SK-N-SH (cell line): ENCODE measurements at regions not wholly inside any gene's neighbourhood (a gene's known extent, or its start where the extent isn't known, plus 50 kb on each side); places are given as distances from the start of the nearest gene placed in this dataset.

ENCODE experiments used
- CTCF ChIA-PET: fragments of 300-600, 350-600 bp; formaldehyde crosslinking; extraction: SDS; loops from one replicate; lab custom pipeline; 2021; lab: Yijun Ruan, JAX
- POLR2A ChIA-PET: fragments of 350-600 bp; sonication (Branson Sonifier 250); formaldehyde crosslinking; extraction: SDS; loops from one replicate; lab custom pipeline; 2020; ENCODE audit warnings: antibody characterized with exemption, inconsistent platforms; lab: Yijun Ruan, JAX
- DNase-seq: peaks from one replicate; pipeline ENCODE4 v3.0.0; 2012
- H2AFZ ChIP-seq: fragments of 200-600 bp; sonication (generic); 2 replicates; pipeline ENCODE4 v1.8.1; 2016; ENCODE audit warnings: antibody characterized with exemption, mild to moderate bottlenecking, low read depth
- H3F3A ChIP-seq: fragments of 200-600 bp; sonication (generic); replicated peaks from 2 replicates; pipeline ENCODE3; 2016; ENCODE audit warnings: antibody characterized with exemption, mild to moderate bottlenecking; ENCODE audit not compliant: insufficient read depth
- H3K27ac ChIP-seq, 2 experiments: fragments of 200-500 bp in 1 of 2; fragments of 200-600 bp in 1 of 2; sonication (Bioruptor generic) in 1 of 2; sonication (generic), shearing (Covaris generic) in 1 of 2; 2 replicates each; pipeline versions ENCODE4 v1.5.1 to v1.6.1; 2014 to 2016; ENCODE audit warnings: low read depth in 2 of 2, inconsistent platforms in 1 of 2, low read length in 1 of 2, mild to moderate bottlenecking in 1 of 2, mixed read lengths in 1 of 2
- H3K27me3 ChIP-seq: fragments of 200-600 bp; sonication (generic), shearing (Covaris generic); 2 replicates; pipeline ENCODE4 v1.6.1; 2016; ENCODE audit warnings: mixed run types; ENCODE audit not compliant: insufficient read depth
- H3K36me3 ChIP-seq, 2 experiments: fragments of 200-500 bp in 1 of 2; fragments of 200-600 bp in 1 of 2; sonication (Bioruptor generic) in 1 of 2; sonication (generic) in 1 of 2; replicated peaks in 1 of 2; 2 replicates each; pipeline versions ENCODE3 to v1.5.1; 2014 to 2016; ENCODE audit warnings: low read length in 1 of 2, mild to moderate bottlenecking in 1 of 2; ENCODE audit not compliant: insufficient read depth in 2 of 2, control insufficient read depth in 1 of 2
- H3K4me1 ChIP-seq, 2 experiments: fragments of 200-500 bp in 1 of 2; fragments of 200-600 bp in 1 of 2; sonication (Bioruptor generic) in 1 of 2; sonication (generic), shearing (Covaris generic) in 1 of 2; 2 replicates each; pipeline versions ENCODE4 v1.5.1 to v1.6.1; 2014 to 2016; ENCODE audit warnings: low read depth in 1 of 2, low read length in 1 of 2, mixed run types in 1 of 2; ENCODE audit not compliant: insufficient read depth in 2 of 2, control insufficient read depth in 1 of 2
- H3K4me2 ChIP-seq: fragments of 200-600 bp; sonication (generic), shearing (Covaris generic); 2 replicates; pipeline ENCODE4 v1.6.1; 2017; ENCODE audit warnings: mixed run types
- H3K4me3 ChIP-seq, 2 experiments: fragments of 200-500 bp in 1 of 2; fragments of 200-600 bp in 1 of 2; sonication (Bioruptor generic) in 1 of 2; sonication (generic), shearing (Covaris generic) in 1 of 2; 2 replicates each; pipeline versions ENCODE4 v1.5.1 to v1.8.1; 2014 to 2016; ENCODE audit warnings: low read depth in 2 of 2, inconsistent platforms in 1 of 2, low read length in 1 of 2, mild to moderate bottlenecking in 1 of 2, mixed read lengths in 1 of 2, moderate library complexity in 1 of 2
- H3K79me2 ChIP-seq: fragments of 200-600 bp; sonication (generic); 2 replicates; pipeline ENCODE4 v1.8.1; 2017; ENCODE audit warnings: mild to moderate bottlenecking; ENCODE audit not compliant: insufficient read depth
- H3K9ac ChIP-seq: fragments of 200-600 bp; sonication (generic); 2 replicates; pipeline ENCODE4 v1.6.1; 2017; ENCODE audit warnings: mixed run types
- H3K9me2 ChIP-seq: fragments of 200-600 bp; sonication (generic); 2 replicates; pipeline ENCODE4 v1.6.1; 2017; ENCODE audit warnings: mixed run types
- H3K9me3 ChIP-seq: fragments of 200-600 bp; sonication (generic); 2 replicates; pipeline ENCODE4 v1.6.1; 2017; ENCODE audit warnings: mixed run types, mild to moderate bottlenecking, moderate library complexity
- H4K20me1 ChIP-seq: fragments of 200-600 bp; sonication (generic); 2 replicates; pipeline ENCODE4 v1.6.1; 2017; ENCODE audit warnings: mild to moderate bottlenecking, mixed run types; ENCODE audit not compliant: insufficient read depth
- CTCF ChIP-seq: fragments of 200-600 bp; sonication (generic); IDR thresholded peaks from 2 replicates; pipeline ENCODE4 v1.6.1; 2017; ENCODE audit warnings: antibody characterized with exemption, mild to moderate bottlenecking, moderate library complexity
- EP300 ChIP-seq, 2 experiments: IDR thresholded peaks; 2 replicates each; pipeline versions ENCODE4 v1.4.0 to v1.6.1; 2012; ENCODE audit warnings: borderline replicate concordance in 1 of 2, low read depth in 1 of 2, low read length in 1 of 2
- EZH2phosphoT487 ChIP-seq: fragments of 200-600 bp; sonication (generic); IDR thresholded peaks from 2 replicates; pipeline ENCODE4 v1.6.1; 2017; ENCODE audit warnings: low read depth, mixed run types, mild to moderate bottlenecking, antibody characterized with exemption, moderate library complexity, borderline replicate concordance
- FOSL2 ChIP-seq: IDR thresholded peaks from 2 replicates; pipeline ENCODE4 v1.4.0; 2012; ENCODE audit warnings: low read depth, mild to moderate bottlenecking, moderate library complexity, borderline replicate concordance
- FOXJ3 ChIP-seq: sonication (generic); formaldehyde crosslinking; IDR thresholded peaks from 2 replicates; pipeline ENCODE4 v1.5.1; 2020; ENCODE audit warnings: mild to moderate bottlenecking, missing genetic modification reagents
- GABPA ChIP-seq: IDR thresholded peaks from 2 replicates; pipeline ENCODE4 v1.4.0; 2012; ENCODE audit warnings: low read depth, mild to moderate bottlenecking
- GATA2 ChIP-seq: sonication (generic); formaldehyde crosslinking; IDR thresholded peaks from 2 replicates; pipeline ENCODE4 v1.5.0; 2020; ENCODE audit warnings: mild to moderate bottlenecking, missing genetic modification reagents
- IRF3 ChIP-seq: fragments of 150-350 bp; IDR thresholded peaks from 2 replicates; pipeline ENCODE4 v1.6.1; 2016; ENCODE audit warnings: mild to moderate bottlenecking, low read depth, low read length
- JUND ChIP-seq: IDR thresholded peaks from 2 replicates; pipeline ENCODE4 v1.4.0; 2012
- MAX ChIP-seq: IDR thresholded peaks from 2 replicates; pipeline ENCODE4 v1.4.0; 2012; ENCODE audit warnings: low read depth
- NFIC ChIP-seq: IDR thresholded peaks from 2 replicates; pipeline ENCODE4 v1.4.0; 2012; ENCODE audit warnings: borderline replicate concordance
- NRF1 ChIP-seq: IDR thresholded peaks from 2 replicates; pipeline ENCODE4 v1.6.1; 2012; ENCODE audit warnings: low read depth, mild to moderate bottlenecking, low read length
- PBX3 ChIP-seq: IDR thresholded peaks from 2 replicates; pipeline ENCODE4; 2012
- RFX5 ChIP-seq: IDR thresholded peaks from 2 replicates; pipeline ENCODE4 v1.6.1; 2012; ENCODE audit warnings: mild to moderate bottlenecking, improper control_type of control experiment, low read length
- RXRA ChIP-seq: IDR thresholded peaks from 2 replicates; pipeline ENCODE4 v1.4.0; 2012; ENCODE audit warnings: low read depth, mild to moderate bottlenecking, borderline replicate concordance
- TEAD4 ChIP-seq: IDR thresholded peaks from 2 replicates; pipeline ENCODE4 v1.4.0; 2012; ENCODE audit warnings: mild to moderate bottlenecking, borderline replicate concordance; ENCODE audit not compliant: insufficient read depth
- USF2 ChIP-seq: fragments of 150-350 bp; IDR thresholded peaks from 2 replicates; pipeline ENCODE4 v1.6.1; 2017; ENCODE audit warnings: antibody characterized with exemption, low read length, low read depth, borderline replicate concordance
- ZBTB33 ChIP-seq: IDR thresholded peaks from 2 replicates; pipeline ENCODE4 v1.4.0; 2012; ENCODE audit warnings: low read depth, borderline replicate concordance
- whole genome bisulfite sequencing: methylation state at CpG from one replicate; pipeline ENCODE4 v1.1.6; 2017; ENCODE audit warnings: low lambda C conversion rate; 5-methylcytosine and 5-hydroxymethylcytosine counted together

- no peaks in the 10 kb centered on the region for H3F3A ChIP-seq
- 33% methylated on average over 13 of the region's 15 CpGs for WGBS
- ChIA-PET CTCF (no interaction called here), POLR2A (no interaction called here)
- no peaks in the 10 kb centered on the region for H3K4me1 ChIP-seq
- H3K27me3 ChIP-seq: no peaks in the 10 kb centered on the region
- no peak overlapping the region for H3K4me3 ChIP-seq
- H3K9me3 ChIP-seq: no peaks in the 10 kb centered on the region
- H3K27ac ChIP-seq: no peak overlapping the region
- no peaks in the 10 kb centered on the region for H3K36me3 ChIP-seq
- H3K79me2 ChIP-seq: no peaks in the 10 kb centered on the region
- H4K20me1 ChIP-seq: no peaks in the 10 kb centered on the region
- no peak overlapping the region for H3K9ac ChIP-seq
- no peak for DNase-seq
- H3K9me2 ChIP-seq: no peaks in the 10 kb centered on the region
- no peak overlapping the region for H3K4me2 ChIP-seq
- TF ChIP-seq GATA2 (no peak), FOSL2 (peak; percentile 6; the same call in 1 of the 2 replicates)
- H2AFZ ChIP-seq: no peak overlapping the region
Observed at GRCh38 chr22:47736186-47737034, 974.0 kb downstream of the TBC1D22A start.

GRCh38 chr22:47734511-47734910 is 972.1 kb downstream of the TBC1D22A start:
- 34% methylated on average over 2 of the region's 7 CpGs for whole genome bisulfite sequencing
- TF ChIP-seq EP300 (IDR thresholded peaks at IDR 0.05; ENCODE audit: borderline replicate concordance in 1 of 2, low read depth in 1 of 2, low read length in 1 of 2): no peak
- no peak for TF ChIP-seq TEAD4
- TF ChIP-seq RXRA: no peak
- no peak for TF ChIP-seq EZH2phosphoT487
- TF ChIP-seq RFX5: no peak
- TF ChIP-seq JUND: no peak
- TF ChIP-seq PBX3: no peak
- TF ChIP-seq FOSL2: no peak
- TF ChIP-seq NFIC: no peak
- no peak for TF ChIP-seq GABPA
- TF ChIP-seq USF2: no peak
- no peak for TF ChIP-seq MAX
- TF ChIP-seq NRF1: no peak
- no peak for TF ChIP-seq ZBTB33
- TF ChIP-seq CTCF: no peak
- TF ChIP-seq IRF3: no peak
- TF ChIP-seq GATA2: no peak
- no peak for TF ChIP-seq FOXJ3
- Histone ChIP-seq H3K4me3 (no peak overlapping the region), H3K27me3 (no peaks in the 10 kb centered on the region), H3K4me2 (no peak overlapping the region), H3K9ac (no peak overlapping the region), H3K9me3 (0 out of 2 replicates have a peak, but pooled peaks cover 10% of the 10 kb centered on the region), H3K4me1 (no peaks in the 10 kb centered on the region), H3K79me2 (no peaks in the 10 kb centered on the region), H3K27ac (no peak overlapping the region), H3K9me2 (no peaks in the 10 kb centered on the region), H3K36me3 (no peaks in the 10 kb centered on the region), H3F3A (no peaks in the 10 kb centered on the region), H2AFZ (no peak overlapping the region), H4K20me1 (no peaks in the 10 kb centered on the region)
- ChIA-PET POLR2A (no interaction called here), CTCF (no interaction called here)
- DNase-seq: no peak
